ENCODE measurements at regions not wholly inside any gene's neighbourhood (a gene's known extent, or its start where the extent isn't known, plus 50 kb on each side); places are given as distances from the start of the nearest gene placed in this dataset.

- no peaks in the 10 kb centered on the region for H3K27me3 Mint-ChIP-seq (ENCODE audit: low read depth)
- no peak for TF ChIP-seq CTCF (IDR thresholded peaks at IDR 0.05; ENCODE audit: unreplicated experiment in 3 of 3)
These were observed 110.7 kb downstream of the TFAP2B start for GRCh38 chr6:50929323-50929722.

GRCh38 chr6:50935442-50935841, 116.8 kb downstream of the TFAP2B start:
- Mint-ChIP-seq H3K27me3 (ENCODE audit: low read depth) (no peaks in the 10 kb centered on the region), H3K36me3 (ENCODE audit: low read depth) (no peaks in the 10 kb centered on the region), H3K9me3 (no peaks in the 10 kb centered on the region), H3K27ac (peak overlapping the region in 2 of 3 experiments; percentile 35 to 61), H3K4me3 (no peak overlapping the region), H3K4me1 (peaks cover 16% of the 10 kb centered on the region)
- TF ChIP-seq CTCF (IDR thresholded peaks at IDR 0.05; ENCODE audit: unreplicated experiment in 3 of 3) = no peak

More at GRCh38 chr6:50929323-50929722, 110.7 kb downstream of the TFAP2B start:
- H3K4me3 Mint-ChIP-seq = no peak overlapping the region
- H3K27ac Mint-ChIP-seq = no peak overlapping the region
- H3K9me3 Mint-ChIP-seq = no peaks in the 10 kb centered on the region
- H3K4me1 Mint-ChIP-seq = no peaks in the 10 kb centered on the region
- no peaks in the 10 kb centered on the region for H3K36me3 Mint-ChIP-seq (ENCODE audit: low read depth)

GRCh38 chr6:50936277-50936681, 117.6 kb downstream of the TFAP2B start:
- H3K27me3 Mint-ChIP-seq (ENCODE audit: low read depth) = no peaks in the 10 kb centered on the region
- no peaks in the 10 kb centered on the region for H3K36me3 Mint-ChIP-seq (ENCODE audit: low read depth)
- H3K4me3 Mint-ChIP-seq = no peak overlapping the region
- no peak for TF ChIP-seq CTCF (IDR thresholded peaks at IDR 0.05; ENCODE audit: unreplicated experiment in 3 of 3)
- H3K9me3 Mint-ChIP-seq = no peaks in the 10 kb centered on the region
- peak overlapping the region; percentile 21 to 61 (median 35) for H3K27ac Mint-ChIP-seq
- H3K4me1 Mint-ChIP-seq = peaks cover 16% of the 10 kb centered on the region

- H3K4me1 Mint-ChIP-seq = peaks cover 16% of the 10 kb centered on the region
- TF ChIP-seq CTCF (IDR thresholded peaks at IDR 0.05; ENCODE audit: unreplicated experiment in 3 of 3) = no peak
- no peak overlapping the region for H3K4me3 Mint-ChIP-seq
- no peak overlapping the region for H3K27ac Mint-ChIP-seq
- no peaks in the 10 kb centered on the region for H3K9me3 Mint-ChIP-seq
- no peaks in the 10 kb centered on the region for H3K27me3 Mint-ChIP-seq (ENCODE audit: low read depth)
- no peaks in the 10 kb centered on the region for H3K36me3 Mint-ChIP-seq (ENCODE audit: low read depth)
These were observed 121.3 kb downstream of the TFAP2B start for GRCh38 chr6:50939931-50940330.

GRCh38 chr6:50945789-50946188, 127.1 kb downstream of the TFAP2B start:
- Mint-ChIP-seq H3K27me3 (ENCODE audit: low read depth) (no peaks in the 10 kb centered on the region), H3K27ac (no peak overlapping the region), H3K4me1 (no peaks in the 10 kb centered on the region), H3K4me3 (no peak overlapping the region), H3K9me3 (no peaks in the 10 kb centered on the region), H3K36me3 (ENCODE audit: low read depth) (no peaks in the 10 kb centered on the region)
- no peak for TF ChIP-seq CTCF (IDR thresholded peaks at IDR 0.05; ENCODE audit: unreplicated experiment in 3 of 3)

DNA sequence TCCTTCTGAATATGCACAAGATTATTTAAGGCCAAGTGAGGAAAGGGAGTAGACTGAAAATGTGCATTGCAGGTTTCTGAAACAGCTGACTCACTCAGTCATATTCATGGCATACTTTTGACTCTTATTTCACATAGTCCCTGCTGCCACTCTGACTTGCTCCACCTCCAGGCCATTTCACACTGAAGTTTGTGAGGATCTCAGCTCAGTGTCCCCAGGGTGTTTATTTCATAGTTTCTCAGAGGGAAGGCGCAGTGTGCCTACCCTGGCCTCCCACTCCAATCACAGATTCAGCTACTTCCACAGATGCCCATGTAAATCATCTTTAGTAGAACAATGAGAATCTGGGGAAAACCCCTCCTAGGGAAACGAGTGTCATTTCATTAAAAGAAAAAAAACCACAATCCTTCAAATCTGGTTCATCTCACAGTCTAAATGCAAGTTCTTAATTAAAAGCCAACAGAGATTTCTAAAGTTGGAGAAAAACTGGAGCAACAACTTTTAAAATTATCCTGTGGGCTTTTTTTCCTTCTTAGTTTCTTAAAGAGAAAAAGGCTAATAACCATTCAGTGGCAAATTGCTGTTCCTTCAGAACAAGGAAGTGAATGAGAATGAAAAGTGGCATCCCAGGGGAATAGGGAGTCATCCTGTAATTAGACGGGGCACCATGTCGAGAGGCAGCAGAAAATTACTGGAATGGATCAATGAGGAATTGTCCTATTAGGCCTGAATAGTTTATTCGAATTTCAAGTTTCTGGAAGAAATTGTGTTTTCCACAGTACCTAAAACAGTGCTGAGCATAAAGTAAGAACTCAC, 133.6 kb downstream of the TFAP2B start:
- no peak for TF ChIP-seq CTCF (IDR thresholded peaks at IDR 0.05; ENCODE audit: unreplicated experiment in 3 of 3)
- Mint-ChIP-seq H3K4me3 (no peak overlapping the region), H3K9me3 (no peaks in the 10 kb centered on the region), H3K36me3 (ENCODE audit: low read depth) (no peaks in the 10 kb centered on the region), H3K27me3 (ENCODE audit: low read depth) (no peaks in the 10 kb centered on the region), H3K4me1 (peaks cover 6% of the 10 kb centered on the region), H3K27ac (peak overlapping the region in 1 of 3 experiments; percentile 72)

Measured in nephron (organoid).